Body of pancreas (tissue), 4 donors: ENCODE measurements at regions not wholly inside any gene's neighbourhood (a gene's known extent, or its start where the extent isn't known, plus 50 kb on each side); places are given as distances from the start of the nearest gene placed in this dataset.

Experiments
- CTCF ChIP-seq, 7 experiments: fragments of 450-650 bp in 4 of 7; fragments of 200-600 bp in 3 of 7; sonication (generic) in 3 of 7; IDR thresholded peaks; one replicate each; pipeline ENCODE4 v1.5.1; 2016 to 2019; ENCODE audit warnings: antibody characterized with exemption in 7 of 7
- POLR2A ChIP-seq, 3 donors: fragments of 450-650 bp; IDR thresholded peaks; one replicate each; pipeline ENCODE4 v1.6.1; 2016; ENCODE audit warnings: antibody characterized with exemption in 3 of 3, mild to moderate bottlenecking in 2 of 3

GRCh38 chr9:32248189-32248712 is 136.2 kb upstream of the ACO1 start:
- TF ChIP-seq CTCF (IDR thresholded peaks at IDR 0.05) (no peak), POLR2A (IDR thresholded peaks at IDR 0.05) (no peak)
